ENCODE measurements at regions not wholly inside any gene's neighbourhood (a gene's known extent, or its start where the extent isn't known, plus 50 kb on each side); places are given as distances from the start of the nearest gene placed in this dataset.

GRCh38 chr6:163672710-163673109 lies 258.2 kb downstream of the QKI start:
- no peak overlapping the region for H3K27ac ChIP-seq (ENCODE audit: insufficient read depth, low read length)
- TF ChIP-seq MAFK (IDR thresholded peaks at IDR 0.05; ENCODE audit: low read depth, low read length) (no peak), BHLHE40 (IDR thresholded peaks at IDR 0.05; ENCODE audit: low read depth, low read length) (no peak), RCOR1 (IDR thresholded peaks at IDR 0.05; ENCODE audit: insufficient replicate concordance, low read length) (no peak), USF2 (IDR thresholded peaks at IDR 0.05; ENCODE audit: low read depth, low read length) (no peak), CTCF (conservative IDR thresholded peaks at IDR 0.05; ENCODE audit: low read depth, low read length) (no peak), RFX5 (IDR thresholded peaks at IDR 0.05; ENCODE audit: low read depth, low read length) (no peak), CEBPB (IDR thresholded peaks at IDR 0.05; ENCODE audit: low read depth, low read length) (no peak), SMC3 (IDR thresholded peaks at IDR 0.05; ENCODE audit: low read depth, low read length) (no peak), MXI1 (IDR thresholded peaks at IDR 0.05; ENCODE audit: borderline replicate concordance, low read depth, low read length) (no peak), FOS (IDR thresholded peaks at IDR 0.05; ENCODE audit: low read depth, low read length) (no peak), NFE2L2 (IDR thresholded peaks at IDR 0.05; ENCODE audit: low read depth, low read length) (no peak), POLR2A (IDR thresholded peaks at IDR 0.05; ENCODE audit: low read depth, low read length) (no peak), ELK1 (IDR thresholded peaks at IDR 0.05; ENCODE audit: borderline replicate concordance, low read depth, low read length) (no peak), RAD21 (IDR thresholded peaks at IDR 0.05; ENCODE audit: low read length) (no peak), CHD1 (IDR thresholded peaks at IDR 0.05; ENCODE audit: low read depth, low read length) (no peak)
- H3K18ac ChIP-seq (ENCODE audit: low read depth, low read length), result no peak overlapping the region
- H2AK5ac ChIP-seq (ENCODE audit: low read depth, low read length), result no peak overlapping the region
- no peaks in the 10 kb centered on the region for H3K36me3 ChIP-seq (ENCODE audit: control insufficient read depth, insufficient read depth, low read length)
- H2BK20ac ChIP-seq (ENCODE audit: low read depth, low read length), result no peak overlapping the region
- no peak overlapping the region for H2BK120ac ChIP-seq (ENCODE audit: low read depth, low read length)
- no peak overlapping the region for H2AK9ac ChIP-seq (replicated peaks; ENCODE audit: low read depth, low read length, poor library complexity)
- H2BK15ac ChIP-seq (ENCODE audit: low read depth, low read length), result no peak overlapping the region
- H3K79me1 ChIP-seq (ENCODE audit: low read depth in 1 of 2, low read length in 2 of 2), result no peaks in the 10 kb centered on the region
- no peak overlapping the region for H3K14ac ChIP-seq (replicated peaks; ENCODE audit: low read depth, low read length)
- H3K4me1 ChIP-seq (ENCODE audit: control insufficient read depth, insufficient read depth, low read length), result no peaks in the 10 kb centered on the region
- no peak overlapping the region for H3K4ac ChIP-seq (ENCODE audit: low read depth, low read length)
- in situ Hi-C loops (cut with MboI; ENCODE audit: low sequenced_read_pairs) (no loop called here), dilution Hi-C loops (cut with HindIII; ENCODE audit: low sequenced_read_pairs, unreplicated experiment) (no loop called here), intact Hi-C loops (cut with micrococcal nuclease) (no loop called here)
- peaks cover 5% of the 10 kb centered on the region; the same call in 1 of the 2 replicates for H3K9me3 ChIP-seq (ENCODE audit: control insufficient read depth, insufficient read depth, low read length)
- no peak overlapping the region for H3K4me2 ChIP-seq (ENCODE audit: low read depth, low read length)
- no peaks in the 10 kb centered on the region for H3K9me1 ChIP-seq (ENCODE audit: insufficient read depth, low read length)
- H3K27me3 ChIP-seq (ENCODE audit: control insufficient read depth, insufficient read depth, low read length), result peaks cover 1% of the 10 kb centered on the region; the same call in 1 of the 2 replicates
- ChIA-PET POLR2A (ENCODE audit: unreplicated experiment) (no interaction called here), CTCF (no interaction called here)
- H4K8ac ChIP-seq (ENCODE audit: low read depth in 2 of 2, low read length in 2 of 2), result no peak overlapping the region
- no peak overlapping the region for H3K56ac ChIP-seq (ENCODE audit: extremely low read depth, insufficient read depth, low read length)
- no TSS peak for BruUV-seq (replicated peaks)
- no peak overlapping the region for H3K23ac ChIP-seq (ENCODE audit: low read depth, low read length)
- no peak overlapping the region for H4K5ac ChIP-seq (ENCODE audit: low read depth, low read length)
- DNase-seq, result no peak
- H2AFZ ChIP-seq (replicated peaks; ENCODE audit: low read length, poor library complexity), result no peak overlapping the region
- H4K20me1 ChIP-seq (ENCODE audit: insufficient read depth, low read length), result no peaks in the 10 kb centered on the region
- H3K9ac ChIP-seq (ENCODE audit: low read depth, low read length), result no peak overlapping the region
- no peak overlapping the region for H4K91ac ChIP-seq (ENCODE audit: insufficient read depth, low read depth, low read length)
- no peak overlapping the region for H3K4me3 ChIP-seq (ENCODE audit: insufficient read depth, low read depth, low read length)
- H2BK5ac ChIP-seq (ENCODE audit: low read depth, low read length, poor library complexity, severe bottlenecking), result no peak overlapping the region
- no peak for ATAC-seq (ENCODE audit: low read depth)
- no CpG with 5 or more reads among the region's 3 CpGs for WGBS, 2 experiments (ENCODE audit: extremely low coverage in 2 of 2, insufficient read length in 1 of 2)

Measured in IMR-90 (cell line).